ENCODE measurements at regions not wholly inside any gene's neighbourhood (a gene's known extent, or its start where the extent isn't known, plus 50 kb on each side); places are given as distances from the start of the nearest gene placed in this dataset.

DNA sequence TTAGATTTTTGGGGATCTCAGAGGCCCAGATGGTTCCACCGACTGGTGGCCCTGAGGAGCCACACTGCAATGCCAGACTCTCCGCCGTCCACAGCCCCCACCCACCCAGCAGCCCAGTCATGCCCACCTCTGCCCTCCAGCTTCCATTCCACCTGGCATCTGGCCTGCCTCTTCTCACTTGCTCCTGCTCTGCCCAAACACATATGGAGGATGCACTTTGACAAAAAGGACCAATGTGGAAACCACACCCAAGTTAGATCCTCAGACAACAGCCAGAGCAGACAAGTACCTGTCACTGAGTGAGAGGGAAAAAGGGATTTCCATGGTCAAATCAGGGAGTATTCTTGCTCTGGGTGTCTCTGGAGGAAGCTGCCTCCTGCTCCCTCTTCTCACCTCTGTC lies 120.6 kb upstream of the NXT1 start:
- Mint-ChIP-seq H3K9me3 (peaks cover 5% of the 10 kb centered on the region), H3K4me1 (ENCODE audit: low read depth) (no peaks in the 10 kb centered on the region), H3K27ac (no peak overlapping the region), H3K36me3 (ENCODE audit: low read depth) (no peaks in the 10 kb centered on the region), H3K27me3 (peaks cover 3% of the 10 kb centered on the region), H3K4me3 (no peak overlapping the region)
- DNase-seq (no peak), ATAC-seq (no peak)
- intact Hi-C loops (cut with micrococcal nuclease) = loop anchor here (10.0 kb wide), 1 partner anchor 535 kb away; no protein-coding TSS in a partner anchor
- ChIA-PET POLR2A (no interaction called here), CTCF (no interaction called here)
- no peak for TF ChIP-seq CTCF (IDR thresholded peaks at IDR 0.05)

DNA sequence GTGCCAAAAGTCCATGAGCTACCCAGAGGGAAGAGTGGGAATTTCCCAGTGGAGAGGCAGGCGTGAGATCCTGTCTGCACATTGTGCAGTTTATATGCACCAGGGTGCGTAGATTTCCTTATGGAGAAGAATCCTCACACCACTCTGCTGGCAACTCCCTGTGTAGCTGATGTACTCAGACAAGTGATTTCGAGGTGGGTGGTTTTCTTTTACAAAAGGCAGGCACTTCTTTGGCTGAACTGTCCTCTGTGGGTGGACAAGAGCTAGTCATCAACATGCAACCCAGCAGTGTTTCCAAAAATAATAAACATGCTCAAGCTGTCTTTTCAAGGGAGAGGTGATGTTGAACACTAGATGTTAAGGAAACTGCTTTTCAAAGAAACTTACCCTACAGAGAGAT lies 121.7 kb upstream of the NXT1 start:
- H3K27me3 Mint-ChIP-seq = peaks cover 3% of the 10 kb centered on the region
- no peak overlapping the region for H3K4me3 Mint-ChIP-seq
- ChIA-PET CTCF (no interaction called here), POLR2A (no interaction called here)
- no peaks in the 10 kb centered on the region for H3K4me1 Mint-ChIP-seq (ENCODE audit: low read depth)
- no peak for TF ChIP-seq CTCF (IDR thresholded peaks at IDR 0.05)
- DNase-seq (no peak), ATAC-seq (no peak)
- H3K9me3 Mint-ChIP-seq = peaks cover 5% of the 10 kb centered on the region
- no peak overlapping the region for H3K27ac Mint-ChIP-seq
- intact Hi-C loops (cut with micrococcal nuclease) = no loop called here
- no peaks in the 10 kb centered on the region for H3K36me3 Mint-ChIP-seq (ENCODE audit: low read depth)

GRCh38 chr20:23227976-23228375 lies 122.6 kb upstream of the NXT1 start:
- no peak for TF ChIP-seq CTCF (IDR thresholded peaks at IDR 0.05)
- no peak overlapping the region for H3K27ac Mint-ChIP-seq
- intact Hi-C loops (cut with micrococcal nuclease) = no loop called here
- peaks cover 4% of the 10 kb centered on the region for H3K27me3 Mint-ChIP-seq
- ATAC-seq = no peak
- no peaks in the 10 kb centered on the region for H3K4me1 Mint-ChIP-seq (ENCODE audit: low read depth)
- H3K9me3 Mint-ChIP-seq = peaks cover 5% of the 10 kb centered on the region
- CTCF ChIA-PET = no interaction called here
- POLR2A ChIA-PET = no interaction called here
- no peaks in the 10 kb centered on the region for H3K36me3 Mint-ChIP-seq (ENCODE audit: low read depth)
- no peak overlapping the region for H3K4me3 Mint-ChIP-seq
- no peak for DNase-seq

- peaks cover 4% of the 10 kb centered on the region for H3K27me3 Mint-ChIP-seq
- POLR2A ChIA-PET = no interaction called here
- intact Hi-C loops (cut with micrococcal nuclease) = no loop called here
- no peak for DNase-seq
- TF ChIP-seq CTCF (IDR thresholded peaks at IDR 0.05) = no peak
- no peak overlapping the region for H3K4me3 Mint-ChIP-seq
- no peak for ATAC-seq
- H3K27ac Mint-ChIP-seq = no peak overlapping the region
- H3K9me3 Mint-ChIP-seq = peaks cover 4% of the 10 kb centered on the region
- no peaks in the 10 kb centered on the region for H3K36me3 Mint-ChIP-seq (ENCODE audit: low read depth)
- CTCF ChIA-PET = no interaction called here
- no peaks in the 10 kb centered on the region for H3K4me1 Mint-ChIP-seq (ENCODE audit: low read depth)
Measured at GRCh38 chr20:23227274-23227673, 123.3 kb upstream of the NXT1 start.

GRCh38 chr20:23226612-23227265 lies 123.9 kb upstream of the NXT1 start:
- Mint-ChIP-seq H3K36me3 (ENCODE audit: low read depth) (no peaks in the 10 kb centered on the region), H3K9me3 (peaks cover 5% of the 10 kb centered on the region), H3K4me1 (ENCODE audit: low read depth) (no peaks in the 10 kb centered on the region), H3K4me3 (no peak overlapping the region), H3K27me3 (peaks cover 3% of the 10 kb centered on the region), H3K27ac (no peak overlapping the region)
- intact Hi-C loops (cut with micrococcal nuclease) = no loop called here
- ATAC-seq (no peak), DNase-seq (no peak)
- TF ChIP-seq CTCF (IDR thresholded peaks at IDR 0.05) = no peak
- ChIA-PET CTCF (no interaction called here), POLR2A (no interaction called here)

Measured in activated CD8-positive, alpha-beta T cell treated with anti-CD3 and anti-CD28 coated beads for 36 hours (primary cell).